SW480 (cell line): ENCODE measurements at regions not wholly inside any gene's neighbourhood (a gene's known extent, or its start where the extent isn't known, plus 50 kb on each side); places are given as distances from the start of the nearest gene placed in this dataset.

ENCODE experiments used
- DNase-seq: peaks from one replicate; pipeline ENCODE4 v3.0.0-alpha.2; 2016; ENCODE audit warnings: low spot score

- no peak for DNase-seq
Measured at GRCh38 chr11:92703449-92703830, 266.0 kb upstream of the MTNR1B start.

- DNase-seq: peak; percentile 13
Measured at GRCh38 chr11:92707173-92707619, 262.3 kb upstream of the MTNR1B start.

GRCh38 chr11:92707665-92708064, 261.8 kb upstream of the MTNR1B start:
- DNase-seq: no peak

- no peak for DNase-seq
Measured at GRCh38 chr11:92709329-92709728, 260.1 kb upstream of the MTNR1B start.

- DNase-seq: no peak
Measured at GRCh38 chr11:92711926-92712325, 257.5 kb upstream of the MTNR1B start.

- no peak for DNase-seq
Measured at GRCh38 chr11:92714111-92714510, 255.3 kb upstream of the MTNR1B start.

- no peak for DNase-seq
Measured at GRCh38 chr11:92717240-92717639, 252.2 kb upstream of the MTNR1B start.

GRCh38 chr11:92720385-92720784, 249.1 kb upstream of the MTNR1B start:
- no peak for DNase-seq

- no peak for DNase-seq
Measured at GRCh38 chr11:92725352-92725751, 244.1 kb upstream of the MTNR1B start.

- DNase-seq: no peak
Measured at GRCh38 chr11:92727123-92727522, 242.3 kb upstream of the MTNR1B start.

- DNase-seq: no peak
Measured at GRCh38 chr11:92727769-92728168, 241.7 kb upstream of the MTNR1B start.

GRCh38 chr11:92728628-92729027, 240.8 kb upstream of the MTNR1B start:
- no peak for DNase-seq

- DNase-seq: peak; percentile 7
Measured at GRCh38 chr11:92735039-92735438, 234.4 kb upstream of the MTNR1B start.

- no peak for DNase-seq
Measured at GRCh38 chr11:92738276-92738675, 231.2 kb upstream of the MTNR1B start.

- DNase-seq: no peak
Measured at GRCh38 chr11:92739041-92739440, 230.4 kb upstream of the MTNR1B start.

- no peak for DNase-seq
Measured at GRCh38 chr11:92739491-92739890, 230.0 kb upstream of the MTNR1B start.

GRCh38 chr11:92740276-92740675, 229.2 kb upstream of the MTNR1B start:
- no peak for DNase-seq

- DNase-seq: no peak
Measured at GRCh38 chr11:92744929-92745585, 224.4 kb upstream of the MTNR1B start.

- no peak for DNase-seq
Measured at GRCh38 chr11:92750794-92751193, 218.7 kb upstream of the MTNR1B start.

- DNase-seq: no peak
Measured at GRCh38 chr11:92751594-92751993, 217.9 kb upstream of the MTNR1B start.

- DNase-seq: no peak
Measured at GRCh38 chr11:92752122-92752521, 217.3 kb upstream of the MTNR1B start.

- no peak for DNase-seq
Measured at GRCh38 chr11:92753161-92753560, 216.3 kb upstream of the MTNR1B start.

- no peak for DNase-seq
Measured at GRCh38 chr11:92758241-92758780, 211.1 kb upstream of the MTNR1B start.

GRCh38 chr11:92759571-92760214, 209.8 kb upstream of the MTNR1B start:
- DNase-seq: no peak
